Activated T-helper 1 cell treated with anti-CD3 and anti-CD28 coated beads, Interleukin-12 subunit alpha, Interleukin-12 subunit beta, Interleukin-2, Interleukin-4 antibody, amounts not matched to agents 30 ng/mL and 10 ng/mL and 1 ng/mL, durations not matched to agents 14 hours and 24 hours and 36 hours (primary cell): ENCODE measurements at regions not wholly inside any gene's neighbourhood (a gene's known extent, or its start where the extent isn't known, plus 50 kb on each side); places are given as distances from the start of the nearest gene placed in this dataset.

Experiments used
- DNase-seq: peaks from one replicate; pipeline ENCODE4 v3.0.0; 2021; ENCODE audit warnings: low spot score
- H3K27ac Mint-ChIP-seq: one replicate; pipeline ENCODE4 v1.8.0; 2021; ENCODE audit warnings: mild to moderate bottlenecking, mixed read lengths
- H3K27me3 Mint-ChIP-seq: one replicate; pipeline ENCODE4 v1.8.0; 2022; ENCODE audit warnings: mild to moderate bottlenecking, moderate library complexity, mixed read lengths; ENCODE audit not compliant: insufficient read depth
- H3K36me3 Mint-ChIP-seq: one replicate; pipeline ENCODE4 v1.8.0; 2021; ENCODE audit warnings: low read depth, mixed read lengths
- H3K4me1 Mint-ChIP-seq: one replicate; pipeline ENCODE4 v1.8.0; 2021; ENCODE audit warnings: low read depth, mixed read lengths
- H3K4me3 Mint-ChIP-seq: one replicate; pipeline ENCODE4 v1.8.0; 2021; ENCODE audit warnings: mild to moderate bottlenecking, moderate library complexity, mixed read lengths
- H3K9me3 Mint-ChIP-seq: one replicate; pipeline ENCODE4 v1.8.0; 2021; ENCODE audit warnings: mixed read lengths
- intact Hi-C: fragments of 100-400 bp; cut with micrococcal nuclease; formaldehyde crosslinking; loops from one replicate; pipeline ENCODE4 v1.15.1; 2024

GRCh38 chr6:90663106-90663505 is 76.2 kb upstream of the MAP3K7 start:
- H3K9me3 Mint-ChIP-seq: no peaks in the 10 kb centered on the region
- peaks cover 7% of the 10 kb centered on the region for H3K27me3 Mint-ChIP-seq
- no peaks in the 10 kb centered on the region for H3K36me3 Mint-ChIP-seq
- DNase-seq: no peak
- H3K4me3 Mint-ChIP-seq: no peak overlapping the region
- no peak overlapping the region for H3K27ac Mint-ChIP-seq
- H3K4me1 Mint-ChIP-seq: no peaks in the 10 kb centered on the region
- intact Hi-C loops: no loop called here

GRCh38 chr6:90660931-90661330 is 74.1 kb upstream of the MAP3K7 start:
- intact Hi-C loops: no loop called here
- no peaks in the 10 kb centered on the region for H3K9me3 Mint-ChIP-seq
- no peaks in the 10 kb centered on the region for H3K36me3 Mint-ChIP-seq
- no peak for DNase-seq
- peaks cover 8% of the 10 kb centered on the region for H3K27me3 Mint-ChIP-seq
- no peaks in the 10 kb centered on the region for H3K4me1 Mint-ChIP-seq
- H3K4me3 Mint-ChIP-seq: no peak overlapping the region
- H3K27ac Mint-ChIP-seq: no peak overlapping the region

GRCh38 chr6:90658497-90658896 is 71.6 kb upstream of the MAP3K7 start:
- no peak for DNase-seq
- no peak overlapping the region for H3K4me3 Mint-ChIP-seq
- no peaks in the 10 kb centered on the region for H3K4me1 Mint-ChIP-seq
- no peaks in the 10 kb centered on the region for H3K9me3 Mint-ChIP-seq
- no peaks in the 10 kb centered on the region for H3K36me3 Mint-ChIP-seq
- peaks cover 12% of the 10 kb centered on the region for H3K27me3 Mint-ChIP-seq
- no peak overlapping the region for H3K27ac Mint-ChIP-seq
- intact Hi-C loops: no loop called here

- Mint-ChIP-seq H3K36me3 (no peaks in the 10 kb centered on the region), H3K4me3 (no peak overlapping the region), H3K4me1 (no peaks in the 10 kb centered on the region), H3K9me3 (no peaks in the 10 kb centered on the region), H3K27ac (no peak overlapping the region), H3K27me3 (peaks cover 15% of the 10 kb centered on the region)
- intact Hi-C loops: no loop called here
- no peak for DNase-seq
Observed at GRCh38 chr6:90656325-90656724, 69.5 kb upstream of the MAP3K7 start.

GRCh38 chr6:90654806-90655205 is 67.9 kb upstream of the MAP3K7 start:
- H3K27ac Mint-ChIP-seq: no peak overlapping the region
- H3K27me3 Mint-ChIP-seq: peaks cover 18% of the 10 kb centered on the region
- no peaks in the 10 kb centered on the region for H3K9me3 Mint-ChIP-seq
- H3K36me3 Mint-ChIP-seq: no peaks in the 10 kb centered on the region
- no peaks in the 10 kb centered on the region for H3K4me1 Mint-ChIP-seq
- DNase-seq: no peak
- intact Hi-C loops: no loop called here
- H3K4me3 Mint-ChIP-seq: no peak overlapping the region

- no peaks in the 10 kb centered on the region for H3K36me3 Mint-ChIP-seq
- no peak overlapping the region for H3K27ac Mint-ChIP-seq
- intact Hi-C loops: no loop called here
- no peaks in the 10 kb centered on the region for H3K9me3 Mint-ChIP-seq
- H3K27me3 Mint-ChIP-seq: peaks cover 18% of the 10 kb centered on the region
- H3K4me1 Mint-ChIP-seq: no peaks in the 10 kb centered on the region
- DNase-seq: no peak
- H3K4me3 Mint-ChIP-seq: no peak overlapping the region
Observed at GRCh38 chr6:90654166-90654565, 67.3 kb upstream of the MAP3K7 start.

- no peak for DNase-seq
- no peaks in the 10 kb centered on the region for H3K9me3 Mint-ChIP-seq
- peaks cover 18% of the 10 kb centered on the region for H3K27me3 Mint-ChIP-seq
- no peaks in the 10 kb centered on the region for H3K36me3 Mint-ChIP-seq
- no peak overlapping the region for H3K4me3 Mint-ChIP-seq
- no peak overlapping the region for H3K27ac Mint-ChIP-seq
- no peaks in the 10 kb centered on the region for H3K4me1 Mint-ChIP-seq
- intact Hi-C loops: no loop called here
Observed at GRCh38 chr6:90653750-90654149, 66.9 kb upstream of the MAP3K7 start.

GRCh38 chr6:90650041-90650940 is 63.4 kb upstream of the MAP3K7 start:
- DNase-seq: no peak
- Mint-ChIP-seq H3K4me3 (no peak overlapping the region), H3K9me3 (no peaks in the 10 kb centered on the region), H3K4me1 (no peaks in the 10 kb centered on the region), H3K36me3 (no peaks in the 10 kb centered on the region), H3K27me3 (peaks cover 12% of the 10 kb centered on the region), H3K27ac (no peak overlapping the region)
- intact Hi-C loops: no loop called here

- Mint-ChIP-seq H3K9me3 (no peaks in the 10 kb centered on the region), H3K4me3 (no peak overlapping the region), H3K4me1 (no peaks in the 10 kb centered on the region), H3K36me3 (no peaks in the 10 kb centered on the region), H3K27ac (no peak overlapping the region), H3K27me3 (peaks cover 10% of the 10 kb centered on the region)
- DNase-seq: no peak
- intact Hi-C loops: no loop called here
Observed at GRCh38 chr6:90648873-90649272, 62.0 kb upstream of the MAP3K7 start.

GRCh38 chr6:90646940-90647339 is 60.1 kb upstream of the MAP3K7 start:
- Mint-ChIP-seq H3K36me3 (no peaks in the 10 kb centered on the region), H3K27me3 (peaks cover 5% of the 10 kb centered on the region), H3K27ac (no peak overlapping the region), H3K9me3 (no peaks in the 10 kb centered on the region), H3K4me3 (no peak overlapping the region), H3K4me1 (no peaks in the 10 kb centered on the region)
- intact Hi-C loops: no loop called here
- no peak for DNase-seq

- no peaks in the 10 kb centered on the region for H3K4me1 Mint-ChIP-seq
- no peaks in the 10 kb centered on the region for H3K9me3 Mint-ChIP-seq
- intact Hi-C loops: no loop called here
Observed at GRCh38 chr6:90645634-90646033, 58.8 kb upstream of the MAP3K7 start.

GRCh38 chr6:90644492-90644891 is 57.6 kb upstream of the MAP3K7 start:
- Mint-ChIP-seq H3K9me3 (no peaks in the 10 kb centered on the region), H3K4me3 (no peak overlapping the region), H3K27ac (no peak overlapping the region), H3K4me1 (no peaks in the 10 kb centered on the region), H3K27me3 (peaks cover 5% of the 10 kb centered on the region), H3K36me3 (no peaks in the 10 kb centered on the region)
- DNase-seq: no peak
- intact Hi-C loops: no loop called here

More at GRCh38 chr6:90645634-90646033, 58.8 kb upstream of the MAP3K7 start:
- H3K27me3 Mint-ChIP-seq: peaks cover 4% of the 10 kb centered on the region
- H3K27ac Mint-ChIP-seq: no peak overlapping the region
- no peak overlapping the region for H3K4me3 Mint-ChIP-seq
- DNase-seq: no peak
- no peaks in the 10 kb centered on the region for H3K36me3 Mint-ChIP-seq

- Mint-ChIP-seq H3K36me3 (no peaks in the 10 kb centered on the region), H3K27ac (no peak overlapping the region), H3K4me3 (no peak overlapping the region), H3K9me3 (peaks cover under 1% of the 10 kb centered on the region), H3K27me3 (peaks cover 4% of the 10 kb centered on the region), H3K4me1 (no peaks in the 10 kb centered on the region)
- DNase-seq: no peak
- intact Hi-C loops: no loop called here
Observed at GRCh38 chr6:90643381-90643780, 56.5 kb upstream of the MAP3K7 start.

- H3K4me1 Mint-ChIP-seq: no peaks in the 10 kb centered on the region
- intact Hi-C loops: no loop called here
- H3K36me3 Mint-ChIP-seq: no peaks in the 10 kb centered on the region
- no peak overlapping the region for H3K4me3 Mint-ChIP-seq
- H3K9me3 Mint-ChIP-seq: peaks cover 14% of the 10 kb centered on the region
- peaks cover 16% of the 10 kb centered on the region for H3K27me3 Mint-ChIP-seq
- no peak overlapping the region for H3K27ac Mint-ChIP-seq
- no peak for DNase-seq
Observed at GRCh38 chr6:90637320-90637719, 50.4 kb upstream of the MAP3K7 start.
